WTC11 (cell line): ENCODE measurements at regions not wholly inside any gene's neighbourhood (a gene's known extent, or its start where the extent isn't known, plus 50 kb on each side); places are given as distances from the start of the nearest gene placed in this dataset.

Experiments
- ATAC-seq: fragments of 200-7000 bp; cut with Tn5 transposase; 2 replicates; pipeline ENCODE4 v1.10.0; 2021; ENCODE audit warnings: mild to moderate bottlenecking, moderate library complexity
- CTCF ChIA-PET: fragments of 300-600 bp; sonication (Branson Sonifier 250); formaldehyde crosslinking; loops from one replicate; lab custom pipeline; 2021; ENCODE audit warnings: antibody characterized with exemption; lab: Charles Lee
- POLR2A ChIA-PET: fragments of 350-600 bp; sonication (Branson Sonifier 250); formaldehyde crosslinking; loops from one replicate; lab custom pipeline; 2021; ENCODE audit warnings: antibody characterized with exemption; lab: Charles Lee
- DNase-seq: peaks from one replicate; pipeline ENCODE4 v3.0.0; 2021; ENCODE audit warnings: low spot score
- H3K27ac Mint-ChIP-seq: 2 replicates; pipeline ENCODE4 v1.8.0; 2021; ENCODE audit warnings: mixed read lengths
- H3K27me3 Mint-ChIP-seq: 2 replicates; pipeline ENCODE4 v1.8.0; 2021; ENCODE audit warnings: low read depth, mild to moderate bottlenecking, moderate library complexity, mixed read lengths
- H3K36me3 Mint-ChIP-seq: 2 replicates; pipeline ENCODE4 v1.8.0; 2021; ENCODE audit warnings: mixed read lengths
- H3K4me1 Mint-ChIP-seq: 2 replicates; pipeline ENCODE4 v1.8.0; 2022; ENCODE audit warnings: mixed read lengths
- H3K4me3 Mint-ChIP-seq: 2 replicates; pipeline ENCODE4 v1.8.0; 2021; ENCODE audit warnings: mild to moderate bottlenecking, moderate library complexity, mixed read lengths
- H3K9me3 Mint-ChIP-seq: 2 replicates; pipeline ENCODE4 v1.8.0; 2021; ENCODE audit warnings: mixed read lengths
- CREM ChIP-seq: sonication (generic); formaldehyde crosslinking; IDR thresholded peaks from 2 replicates; pipeline ENCODE4 v1.8.1; 2022; ENCODE audit warnings: mild to moderate bottlenecking, missing genetic modification reagents, moderate library complexity
- JUN ChIP-seq: sonication (generic); formaldehyde crosslinking; IDR thresholded peaks from 2 replicates; pipeline ENCODE4 v1.8.0; 2023; ENCODE audit warnings: mild to moderate bottlenecking, missing genetic modification reagents
- NR1H2 ChIP-seq: sonication (generic); formaldehyde crosslinking; IDR thresholded peaks from 2 replicates; pipeline ENCODE4 v1.9.0; 2021; ENCODE audit warnings: mild to moderate bottlenecking, moderate library complexity, missing genetic modification reagents
- SMAD4 ChIP-seq: sonication (generic); formaldehyde crosslinking; IDR thresholded peaks from 2 replicates; pipeline ENCODE4 v1.8.0; 2022; ENCODE audit warnings: mild to moderate bottlenecking, missing genetic modification reagents
- TCF7 ChIP-seq: sonication (generic); formaldehyde crosslinking; IDR thresholded peaks from 2 replicates; pipeline ENCODE4 v1.8.0; 2022; ENCODE audit warnings: mild to moderate bottlenecking, low read depth, missing genetic modification reagents, moderate library complexity
- USF1 ChIP-seq: sonication (generic); formaldehyde crosslinking; IDR thresholded peaks from 2 replicates; pipeline ENCODE4 v1.8.0; 2022; ENCODE audit warnings: mild to moderate bottlenecking, missing genetic modification reagents
- ZBTB43 ChIP-seq: sonication (generic); formaldehyde crosslinking; IDR thresholded peaks from 2 replicates; pipeline ENCODE4 v1.8.1; 2023; ENCODE audit warnings: mild to moderate bottlenecking, missing genetic modification reagents
- ZNF281 ChIP-seq: sonication (generic); formaldehyde crosslinking; IDR thresholded peaks from 2 replicates; pipeline ENCODE4 v1.8.0; 2023; ENCODE audit warnings: mild to moderate bottlenecking, missing genetic modification reagents
- TF ChIP-seq, protein P1 (sequence below): fragments of 250-450 bp; sonication (Bioruptor Pico); IDR thresholded peaks from 2 replicates; pipeline ENCODE4 v1.9.0; 2021; ENCODE audit warnings: mild to moderate bottlenecking, borderline replicate concordance
- TF ChIP-seq, protein P2 (sequence below): sonication (generic); formaldehyde crosslinking; IDR thresholded peaks from 2 replicates; pipeline ENCODE4 v1.8.1; 2022; ENCODE audit warnings: mild to moderate bottlenecking, missing genetic modification reagents, moderate library complexity, borderline replicate concordance
- TF ChIP-seq, protein P3 (sequence below): fragments of 250-450 bp; sonication (Bioruptor Pico); IDR thresholded peaks from 2 replicates; pipeline ENCODE4 v1.9.0; 2021; ENCODE audit warnings: moderate library complexity, mild to moderate bottlenecking, inconsistent platforms, borderline replicate concordance

- TF ChIP-seq JUN (CRISPR knock-in tag): no peak
- no peak for TF ChIP-seq NR1H2 (CRISPR knock-in tag)
- TF ChIP-seq, protein P1, sequence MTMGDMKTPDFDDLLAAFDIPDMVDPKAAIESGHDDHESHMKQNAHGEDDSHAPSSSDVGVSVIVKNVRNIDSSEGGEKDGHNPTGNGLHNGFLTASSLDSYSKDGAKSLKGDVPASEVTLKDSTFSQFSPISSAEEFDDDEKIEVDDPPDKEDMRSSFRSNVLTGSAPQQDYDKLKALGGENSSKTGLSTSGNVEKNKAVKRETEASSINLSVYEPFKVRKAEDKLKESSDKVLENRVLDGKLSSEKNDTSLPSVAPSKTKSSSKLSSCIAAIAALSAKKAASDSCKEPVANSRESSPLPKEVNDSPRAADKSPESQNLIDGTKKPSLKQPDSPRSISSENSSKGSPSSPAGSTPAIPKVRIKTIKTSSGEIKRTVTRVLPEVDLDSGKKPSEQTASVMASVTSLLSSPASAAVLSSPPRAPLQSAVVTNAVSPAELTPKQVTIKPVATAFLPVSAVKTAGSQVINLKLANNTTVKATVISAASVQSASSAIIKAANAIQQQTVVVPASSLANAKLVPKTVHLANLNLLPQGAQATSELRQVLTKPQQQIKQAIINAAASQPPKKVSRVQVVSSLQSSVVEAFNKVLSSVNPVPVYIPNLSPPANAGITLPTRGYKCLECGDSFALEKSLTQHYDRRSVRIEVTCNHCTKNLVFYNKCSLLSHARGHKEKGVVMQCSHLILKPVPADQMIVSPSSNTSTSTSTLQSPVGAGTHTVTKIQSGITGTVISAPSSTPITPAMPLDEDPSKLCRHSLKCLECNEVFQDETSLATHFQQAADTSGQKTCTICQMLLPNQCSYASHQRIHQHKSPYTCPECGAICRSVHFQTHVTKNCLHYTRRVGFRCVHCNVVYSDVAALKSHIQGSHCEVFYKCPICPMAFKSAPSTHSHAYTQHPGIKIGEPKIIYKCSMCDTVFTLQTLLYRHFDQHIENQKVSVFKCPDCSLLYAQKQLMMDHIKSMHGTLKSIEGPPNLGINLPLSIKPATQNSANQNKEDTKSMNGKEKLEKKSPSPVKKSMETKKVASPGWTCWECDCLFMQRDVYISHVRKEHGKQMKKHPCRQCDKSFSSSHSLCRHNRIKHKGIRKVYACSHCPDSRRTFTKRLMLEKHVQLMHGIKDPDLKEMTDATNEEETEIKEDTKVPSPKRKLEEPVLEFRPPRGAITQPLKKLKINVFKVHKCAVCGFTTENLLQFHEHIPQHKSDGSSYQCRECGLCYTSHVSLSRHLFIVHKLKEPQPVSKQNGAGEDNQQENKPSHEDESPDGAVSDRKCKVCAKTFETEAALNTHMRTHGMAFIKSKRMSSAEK: no peak
- TF ChIP-seq, protein P2, sequence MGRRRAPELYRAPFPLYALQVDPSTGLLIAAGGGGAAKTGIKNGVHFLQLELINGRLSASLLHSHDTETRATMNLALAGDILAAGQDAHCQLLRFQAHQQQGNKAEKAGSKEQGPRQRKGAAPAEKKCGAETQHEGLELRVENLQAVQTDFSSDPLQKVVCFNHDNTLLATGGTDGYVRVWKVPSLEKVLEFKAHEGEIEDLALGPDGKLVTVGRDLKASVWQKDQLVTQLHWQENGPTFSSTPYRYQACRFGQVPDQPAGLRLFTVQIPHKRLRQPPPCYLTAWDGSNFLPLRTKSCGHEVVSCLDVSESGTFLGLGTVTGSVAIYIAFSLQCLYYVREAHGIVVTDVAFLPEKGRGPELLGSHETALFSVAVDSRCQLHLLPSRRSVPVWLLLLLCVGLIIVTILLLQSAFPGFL (CRISPR knock-in tag): no peak
Observed at GRCh38 chr3:124419303-124419702, 310.9 kb upstream of the UMPS start (continued).

DNA sequence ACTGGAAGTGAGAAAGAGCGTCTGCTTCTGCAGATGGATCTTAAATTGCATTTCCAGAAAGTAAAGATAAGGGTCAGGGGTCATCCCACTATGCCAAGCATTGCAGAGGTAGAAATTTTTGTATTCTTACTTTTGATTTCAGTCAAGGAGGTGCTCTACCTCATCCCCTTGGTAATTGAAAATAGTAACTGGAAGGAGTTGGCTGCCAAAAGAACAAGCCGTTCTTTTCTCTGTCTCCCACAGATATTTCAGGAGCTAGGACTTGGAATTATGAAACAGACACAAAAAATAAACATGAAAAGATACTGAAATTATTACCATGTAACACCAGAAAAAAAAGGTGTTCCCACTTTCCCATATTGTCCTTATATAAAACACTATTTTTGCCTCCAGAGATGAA is 309.9 kb upstream of the UMPS start:
- DNase-seq (no peak), ATAC-seq (no peak)
- Mint-ChIP-seq H3K36me3 (no peaks in the 10 kb centered on the region), H3K4me3 (no peak overlapping the region), H3K27me3 (no peaks in the 10 kb centered on the region), H3K27ac (no peak overlapping the region), H3K4me1 (no peaks in the 10 kb centered on the region), H3K9me3 (no peaks in the 10 kb centered on the region)
- TF ChIP-seq USF1: no peak
- TF ChIP-seq ZNF281 (CRISPR knock-in tag): no peak
- TF ChIP-seq, protein P2 (CRISPR knock-in tag): no peak
- TF ChIP-seq ZBTB43 (CRISPR knock-in tag): no peak
- TF ChIP-seq TCF7 (CRISPR knock-in tag): no peak
- TF ChIP-seq, protein P3, sequence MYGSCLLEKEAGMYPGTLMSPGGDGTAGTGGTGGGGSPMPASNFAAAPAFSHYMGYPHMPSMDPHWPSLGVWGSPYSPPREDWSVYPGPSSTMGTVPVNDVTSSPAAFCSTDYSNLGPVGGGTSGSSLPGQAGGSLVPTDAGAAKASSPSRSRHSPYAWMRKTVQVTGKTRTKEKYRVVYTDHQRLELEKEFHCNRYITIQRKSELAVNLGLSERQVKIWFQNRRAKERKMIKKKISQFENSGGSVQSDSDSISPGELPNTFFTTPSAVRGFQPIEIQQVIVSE: no peak
- no peak for TF ChIP-seq SMAD4 (CRISPR knock-in tag)
- no peak for TF ChIP-seq CREM (CRISPR knock-in tag)
- CTCF ChIA-PET: no interaction called here
- POLR2A ChIA-PET: no interaction called here
